ENCODE measurements at regions not wholly inside any gene's neighbourhood (a gene's known extent, or its start where the extent isn't known, plus 50 kb on each side); places are given as distances from the start of the nearest gene placed in this dataset.
A peak's percentile ranks its signal among the peaks of the same experiment; 100 is the strongest.
"Not testable (repeated sequence)": the region's sequence is repeated elsewhere in the genome, so short reads cannot be mapped to it uniquely, and the experiment has no call there.

GRCh38 chr7:152511736-152512135 lies 75.9 kb upstream of the KMT2C start:
- no peaks in the 10 kb centered on the region for H3K27me3 ChIP-seq (ENCODE audit: control insufficient read depth, insufficient read depth, low read length)
- H3K36me3 ChIP-seq (ENCODE audit: control insufficient read depth, insufficient read depth, low read length): no peaks in the 10 kb centered on the region
- WGBS (ENCODE audit: insufficient coverage): 100% methylated on average over 2 of the region's 5 CpGs
- no peak overlapping the region for H3K27ac ChIP-seq (ENCODE audit: low read depth, low read length)
- H3K9me3 ChIP-seq (ENCODE audit: control insufficient read depth, insufficient read depth, low read length): no peaks in the 10 kb centered on the region
- DNase-seq (ENCODE audit: low read depth in 4 of 6, low spot score in 6 of 6): no peak
- no peak overlapping the region for H3K4me3 ChIP-seq (ENCODE audit: low read depth, low read length)
- no peaks in the 10 kb centered on the region for H3K4me1 ChIP-seq (ENCODE audit: control insufficient read depth, insufficient read depth, low read length)

- H3K4me1 ChIP-seq (ENCODE audit: control insufficient read depth, insufficient read depth, low read length): no peaks in the 10 kb centered on the region
- DNase-seq (ENCODE audit: low read depth in 4 of 6, low spot score in 6 of 6): peak in 2 of 6 donors; percentile 23 to 78
- no peak overlapping the region for H3K4me3 ChIP-seq (ENCODE audit: low read depth, low read length)
- no peak overlapping the region for H3K27ac ChIP-seq (ENCODE audit: low read depth, low read length)
- no peaks in the 10 kb centered on the region for H3K36me3 ChIP-seq (ENCODE audit: control insufficient read depth, insufficient read depth, low read length)
- H3K27me3 ChIP-seq (ENCODE audit: control insufficient read depth, insufficient read depth, low read length): no peaks in the 10 kb centered on the region
- H3K9me3 ChIP-seq (ENCODE audit: control insufficient read depth, insufficient read depth, low read length): no peaks in the 10 kb centered on the region
Measured at GRCh38 chr7:152508701-152509100, 72.9 kb upstream of the KMT2C start.

- WGBS (ENCODE audit: insufficient coverage): 100% methylated on average over 1 of the region's 2 CpGs
Measured at GRCh38 chr7:152505606-152506005, 69.8 kb upstream of the KMT2C start.

GRCh38 chr7:152504816-152505215 lies 69.0 kb upstream of the KMT2C start:
- no peak for DNase-seq (ENCODE audit: low read depth in 4 of 6, low spot score in 6 of 6)
- 100% methylated on average over 1 of the region's 10 CpGs for WGBS (ENCODE audit: insufficient coverage)
- Histone ChIP-seq H3K27me3 (ENCODE audit: control insufficient read depth, insufficient read depth, low read length) (no peaks in the 10 kb centered on the region), H3K9me3 (ENCODE audit: control insufficient read depth, insufficient read depth, low read length) (no peaks in the 10 kb centered on the region), H3K27ac (ENCODE audit: low read depth, low read length) (no peak overlapping the region), H3K4me1 (ENCODE audit: control insufficient read depth, insufficient read depth, low read length) (no peaks in the 10 kb centered on the region), H3K36me3 (ENCODE audit: control insufficient read depth, insufficient read depth, low read length) (no peaks in the 10 kb centered on the region), H3K4me3 (ENCODE audit: low read depth, low read length) (no peak overlapping the region)

More at GRCh38 chr7:152505606-152506005, 69.8 kb upstream of the KMT2C start:
- H3K36me3 ChIP-seq (ENCODE audit: control insufficient read depth, insufficient read depth, low read length): no peaks in the 10 kb centered on the region
- H3K4me3 ChIP-seq (ENCODE audit: low read depth, low read length): no peak overlapping the region
- no peak overlapping the region for H3K27ac ChIP-seq (ENCODE audit: low read depth, low read length)
- no peak for DNase-seq (ENCODE audit: low read depth in 4 of 6, low spot score in 6 of 6)
- no peaks in the 10 kb centered on the region for H3K9me3 ChIP-seq (ENCODE audit: control insufficient read depth, insufficient read depth, low read length)
- H3K27me3 ChIP-seq (ENCODE audit: control insufficient read depth, insufficient read depth, low read length): no peaks in the 10 kb centered on the region
- no peaks in the 10 kb centered on the region for H3K4me1 ChIP-seq (ENCODE audit: control insufficient read depth, insufficient read depth, low read length)

- 63% methylated on average over 3 of the region's 3 CpGs for WGBS (ENCODE audit: insufficient coverage)
- no peak for DNase-seq (ENCODE audit: low read depth in 4 of 6, low spot score in 6 of 6)
- no peaks in the 10 kb centered on the region for H3K36me3 ChIP-seq (ENCODE audit: control insufficient read depth, insufficient read depth, low read length)
Measured at GRCh38 chr7:152504367-152504766, 68.6 kb upstream of the KMT2C start.

GRCh38 chr7:152502813-152503790 lies 67.3 kb upstream of the KMT2C start:
- no peak overlapping the region for H3K27ac ChIP-seq (ENCODE audit: low read depth, low read length)
- no peaks in the 10 kb centered on the region for H3K27me3 ChIP-seq (ENCODE audit: control insufficient read depth, insufficient read depth, low read length)
- H3K9me3 ChIP-seq (ENCODE audit: control insufficient read depth, insufficient read depth, low read length): no peaks in the 10 kb centered on the region
- H3K4me3 ChIP-seq (ENCODE audit: low read depth, low read length): no peak overlapping the region
- no peaks in the 10 kb centered on the region for H3K36me3 ChIP-seq (ENCODE audit: control insufficient read depth, insufficient read depth, low read length)
- H3K4me1 ChIP-seq (ENCODE audit: control insufficient read depth, insufficient read depth, low read length): no peaks in the 10 kb centered on the region
- DNase-seq (ENCODE audit: low read depth in 4 of 6, low spot score in 6 of 6): no peak
- 86% methylated on average over 12 of the region's 13 CpGs for WGBS (ENCODE audit: insufficient coverage)

More at GRCh38 chr7:152504367-152504766, 68.6 kb upstream of the KMT2C start:
- H3K4me3 ChIP-seq (ENCODE audit: low read depth, low read length): no peak overlapping the region
- H3K27me3 ChIP-seq (ENCODE audit: control insufficient read depth, insufficient read depth, low read length): no peaks in the 10 kb centered on the region
- no peaks in the 10 kb centered on the region for H3K4me1 ChIP-seq (ENCODE audit: control insufficient read depth, insufficient read depth, low read length)
- no peak overlapping the region for H3K27ac ChIP-seq (ENCODE audit: low read depth, low read length)
- no peaks in the 10 kb centered on the region for H3K9me3 ChIP-seq (ENCODE audit: control insufficient read depth, insufficient read depth, low read length)

- WGBS (ENCODE audit: insufficient coverage): 100% methylated on average over 2 of the region's 3 CpGs
- H3K4me3 ChIP-seq (ENCODE audit: low read depth, low read length): no peak overlapping the region
- no peaks in the 10 kb centered on the region for H3K27me3 ChIP-seq (ENCODE audit: control insufficient read depth, insufficient read depth, low read length)
- H3K27ac ChIP-seq (ENCODE audit: low read depth, low read length): no peak overlapping the region
- no peak for DNase-seq (ENCODE audit: low read depth in 4 of 6, low spot score in 6 of 6)
- H3K36me3 ChIP-seq (ENCODE audit: control insufficient read depth, insufficient read depth, low read length): no peaks in the 10 kb centered on the region
- no peaks in the 10 kb centered on the region for H3K4me1 ChIP-seq (ENCODE audit: control insufficient read depth, insufficient read depth, low read length)
- no peaks in the 10 kb centered on the region for H3K9me3 ChIP-seq (ENCODE audit: control insufficient read depth, insufficient read depth, low read length)
Measured at GRCh38 chr7:152501506-152501905, 65.7 kb upstream of the KMT2C start.

GRCh38 chr7:152499969-152500368 lies 64.2 kb upstream of the KMT2C start:
- not testable (repeated sequence) for H3K27me3 ChIP-seq (ENCODE audit: control insufficient read depth, insufficient read depth, low read length); H3K4me1 ChIP-seq (ENCODE audit: control insufficient read depth, insufficient read depth, low read length); DNase-seq (ENCODE audit: low read depth in 4 of 6, low spot score in 6 of 6); H3K9me3 ChIP-seq (ENCODE audit: control insufficient read depth, insufficient read depth, low read length); H3K36me3 ChIP-seq (ENCODE audit: control insufficient read depth, insufficient read depth, low read length); H3K27ac ChIP-seq (ENCODE audit: low read depth, low read length); H3K4me3 ChIP-seq (ENCODE audit: low read depth, low read length)
- no CpG with 5 or more reads among the region's 2 CpGs for WGBS (ENCODE audit: insufficient coverage)

- Histone ChIP-seq H3K4me1 (ENCODE audit: control insufficient read depth, insufficient read depth, low read length) (no peaks in the 10 kb centered on the region), H3K9me3 (ENCODE audit: control insufficient read depth, insufficient read depth, low read length) (no peaks in the 10 kb centered on the region), H3K27me3 (ENCODE audit: control insufficient read depth, insufficient read depth, low read length) (no peaks in the 10 kb centered on the region), H3K36me3 (ENCODE audit: control insufficient read depth, insufficient read depth, low read length) (no peaks in the 10 kb centered on the region), H3K27ac (ENCODE audit: low read depth, low read length) (no peak overlapping the region), H3K4me3 (ENCODE audit: low read depth, low read length) (no peak overlapping the region)
- no CpG with 5 or more reads among the region's 2 CpGs for WGBS (ENCODE audit: insufficient coverage)
- DNase-seq (ENCODE audit: low read depth in 4 of 6, low spot score in 6 of 6): no peak
Measured at GRCh38 chr7:152495867-152496266, 60.1 kb upstream of the KMT2C start.

GRCh38 chr7:152492952-152493351 lies 57.1 kb upstream of the KMT2C start:
- WGBS (ENCODE audit: insufficient coverage): 100% methylated on average over 2 of the region's 3 CpGs
- DNase-seq (ENCODE audit: low read depth in 4 of 6, low spot score in 6 of 6): no peak
- no peak overlapping the region for H3K27ac ChIP-seq (ENCODE audit: low read depth, low read length)
- H3K36me3 ChIP-seq (ENCODE audit: control insufficient read depth, insufficient read depth, low read length): no peaks in the 10 kb centered on the region
- no peak overlapping the region for H3K4me3 ChIP-seq (ENCODE audit: low read depth, low read length)
- H3K27me3 ChIP-seq (ENCODE audit: control insufficient read depth, insufficient read depth, low read length): no peaks in the 10 kb centered on the region
- H3K9me3 ChIP-seq (ENCODE audit: control insufficient read depth, insufficient read depth, low read length): no peaks in the 10 kb centered on the region
- no peaks in the 10 kb centered on the region for H3K4me1 ChIP-seq (ENCODE audit: control insufficient read depth, insufficient read depth, low read length)
